WTC11 (cell line): ENCODE measurements at regions not wholly inside any gene's neighbourhood (a gene's known extent, or its start where the extent isn't known, plus 50 kb on each side); places are given as distances from the start of the nearest gene placed in this dataset.

ENCODE experiments used
- ATF2 ChIP-seq: sonication (generic); formaldehyde crosslinking; IDR thresholded peaks from 2 replicates; pipeline ENCODE4 v1.8.1; 2022; ENCODE audit warnings: low read depth, missing genetic modification reagents, borderline replicate concordance
- CTCF ChIP-seq: fragments of 200-600 bp; IDR thresholded peaks from 2 replicates; pipeline ENCODE4 v1.8.0; 2022; ENCODE audit warnings: antibody characterized with exemption

- no peak for TF ChIP-seq ATF2
- TF ChIP-seq CTCF, result no peak
These were observed 224.0 kb downstream of the TXNL1 start for GRCh38 chr18:56414357-56414756.
